ENCODE measurements at regions not wholly inside any gene's neighbourhood (a gene's known extent, or its start where the extent isn't known, plus 50 kb on each side); places are given as distances from the start of the nearest gene placed in this dataset.

DNA sequence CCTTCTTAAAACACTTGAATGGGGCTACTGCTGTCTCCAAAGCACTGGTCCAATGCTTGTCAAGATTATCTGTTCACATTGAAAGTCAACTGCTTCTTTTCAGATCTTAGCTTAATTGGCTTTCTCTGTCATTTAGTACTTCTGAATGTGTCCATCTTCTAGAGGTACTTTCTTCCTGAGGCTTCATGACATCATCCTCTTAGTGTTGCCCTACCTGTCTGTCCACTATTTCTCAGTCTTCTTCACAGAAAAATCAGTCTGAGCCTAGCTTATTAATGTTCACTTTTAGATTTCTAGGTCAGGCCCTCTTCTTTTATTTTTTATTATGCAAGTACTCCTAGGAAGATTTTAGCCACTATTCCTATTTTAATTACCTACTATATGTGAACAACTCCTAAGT, 899.9 kb downstream of the DTWD2 start:
- no peak for TF ChIP-seq SMC3 (IDR thresholded peaks at IDR 0.05)
- no peak for TF ChIP-seq CTCF (IDR thresholded peaks at IDR 0.05)
- TF ChIP-seq, protein P1, sequence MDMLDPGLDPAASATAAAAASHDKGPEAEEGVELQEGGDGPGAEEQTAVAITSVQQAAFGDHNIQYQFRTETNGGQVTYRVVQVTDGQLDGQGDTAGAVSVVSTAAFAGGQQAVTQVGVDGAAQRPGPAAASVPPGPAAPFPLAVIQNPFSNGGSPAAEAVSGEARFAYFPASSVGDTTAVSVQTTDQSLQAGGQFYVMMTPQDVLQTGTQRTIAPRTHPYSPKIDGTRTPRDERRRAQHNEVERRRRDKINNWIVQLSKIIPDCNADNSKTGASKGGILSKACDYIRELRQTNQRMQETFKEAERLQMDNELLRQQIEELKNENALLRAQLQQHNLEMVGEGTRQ (IDR thresholded peaks at IDR 0.05): no peak
- TF ChIP-seq RFX5 (IDR thresholded peaks at IDR 0.05): no peak
- TF ChIP-seq MYC (IDR thresholded peaks at IDR 0.05; ENCODE audit: borderline replicate concordance, low read length): no peak
- no peak for TF ChIP-seq BCL3 (IDR thresholded peaks at IDR 0.05)
- no peak for TF ChIP-seq KDM1A (IDR thresholded peaks at IDR 0.05; ENCODE audit: low read depth)
- TF ChIP-seq ZC3H11A (IDR thresholded peaks at IDR 0.05): no peak
- no peak for TF ChIP-seq POLR2A (IDR thresholded peaks at IDR 0.05; ENCODE audit: low read length)
- TF ChIP-seq HOXB5 (CRISPR knock-in tag; IDR thresholded peaks at IDR 0.05): no peak
